Stimulated activated naive B cell treated with anti-CD40 and anti-IgM and Interleukin-4, amounts not matched to agents 10 μg/mL and 1 μg/mL and 100 μg/mL, for 72 hours (primary cell): ENCODE measurements at regions not wholly inside any gene's neighbourhood (a gene's known extent, or its start where the extent isn't known, plus 50 kb on each side); places are given as distances from the start of the nearest gene placed in this dataset.
"Not testable (repeated sequence)": the region's sequence is repeated elsewhere in the genome, so short reads cannot be mapped to it uniquely, and the experiment has no call there.

ENCODE experiments used
- ATAC-seq, 2 donors: fragments of 150-1000 bp; cut with Tn5 transposase; replicated peaks; 2 replicates each; pipeline ENCODE4 v1.10.0; 2021; ENCODE audit warnings: moderate library complexity in 1 of 2
- DNase-seq: peaks from one replicate; pipeline ENCODE4 v3.0.0; 2021
- H3K27ac Mint-ChIP-seq: one replicate; pipeline ENCODE4 v1.8.0; 2022; ENCODE audit warnings: mild to moderate bottlenecking, mixed read lengths
- H3K27me3 Mint-ChIP-seq, 2 donors: one replicate each; pipeline ENCODE4 v1.8.0; 2022; ENCODE audit warnings: mixed read lengths in 2 of 2
- H3K36me3 Mint-ChIP-seq, 2 donors: one replicate each; pipeline ENCODE4 v1.8.0; 2022; ENCODE audit warnings: mixed read lengths in 2 of 2, mild to moderate bottlenecking in 1 of 2
- H3K4me1 Mint-ChIP-seq, 2 donors: one replicate each; pipeline ENCODE4 v1.8.0; 2022; ENCODE audit warnings: mixed read lengths in 2 of 2, mild to moderate bottlenecking in 1 of 2
- H3K4me3 Mint-ChIP-seq, 2 donors: one replicate each; pipeline ENCODE4 v1.8.0; 2022; ENCODE audit warnings: mild to moderate bottlenecking in 2 of 2, mixed read lengths in 2 of 2, moderate library complexity in 1 of 2
- H3K9me3 Mint-ChIP-seq, 2 donors: one replicate each; pipeline ENCODE4 v1.8.0; 2022; ENCODE audit warnings: mixed read lengths in 2 of 2, mild to moderate bottlenecking in 1 of 2

GRCh38 chrX:7698248-7698647 is 144.7 kb upstream of the VCX start:
- no peaks in the 10 kb centered on the region for H3K4me1 Mint-ChIP-seq
- peaks cover 0 to 4% of the 10 kb centered on the region in 2 donors for H3K9me3 Mint-ChIP-seq
- ATAC-seq (no peak), DNase-seq (no peak)
- H3K36me3 Mint-ChIP-seq = no peaks in the 10 kb centered on the region
- H3K4me3 Mint-ChIP-seq = no peak overlapping the region
- peaks cover 0 to 4% of the 10 kb centered on the region in 2 donors for H3K27me3 Mint-ChIP-seq
- no peak overlapping the region for H3K27ac Mint-ChIP-seq

- Mint-ChIP-seq H3K4me1 (no peaks in the 10 kb centered on the region), H3K27me3 (no peaks in the 10 kb centered on the region), H3K9me3 (no peaks in the 10 kb centered on the region), H3K4me3 (no peak overlapping the region), H3K27ac (no peak overlapping the region), H3K36me3 (no peaks in the 10 kb centered on the region)
- no peak for ATAC-seq
- DNase-seq = no peak
Observed at GRCh38 chrX:7690842-7691241, 152.1 kb upstream of the VCX start.

GRCh38 chrX:7689791-7690412 is 153.1 kb upstream of the VCX start:
- Mint-ChIP-seq H3K27me3 (peaks cover 0 to 3% of the 10 kb centered on the region in 2 donors), H3K9me3 (no peaks in the 10 kb centered on the region), H3K36me3 (no peaks in the 10 kb centered on the region), H3K4me1 (no peaks in the 10 kb centered on the region), H3K4me3 (no peak overlapping the region), H3K27ac (no peak overlapping the region)
- DNase-seq (no peak), ATAC-seq (no peak)

GRCh38 chrX:7680181-7680580 is 162.8 kb upstream of the VCX start:
- H3K36me3 Mint-ChIP-seq = no peaks in the 10 kb centered on the region
- peaks cover 0 to 5% of the 10 kb centered on the region in 2 donors for H3K27me3 Mint-ChIP-seq
- H3K9me3 Mint-ChIP-seq = no peaks in the 10 kb centered on the region

GRCh38 chrX:7654316-7654715 is 188.7 kb upstream of the VCX start:
- H3K27ac Mint-ChIP-seq = no peak overlapping the region
- no peaks in the 10 kb centered on the region for H3K27me3 Mint-ChIP-seq
- no peak for DNase-seq
- no peaks in the 10 kb centered on the region for H3K4me1 Mint-ChIP-seq
- H3K9me3 Mint-ChIP-seq = peaks cover 2 to 20% of the 10 kb centered on the region in 2 donors
- no peak for ATAC-seq
- H3K4me3 Mint-ChIP-seq = no peak overlapping the region
- H3K36me3 Mint-ChIP-seq = no peaks in the 10 kb centered on the region

More at GRCh38 chrX:7680181-7680580, 162.8 kb upstream of the VCX start:
- no peak for DNase-seq
- Mint-ChIP-seq H3K27ac (no peak overlapping the region), H3K4me1 (no peaks in the 10 kb centered on the region), H3K4me3 (no peak overlapping the region)
- no peak for ATAC-seq

- no peak for DNase-seq
- H3K27ac Mint-ChIP-seq = no peak overlapping the region
Observed at GRCh38 chrX:7647831-7648230, 195.1 kb upstream of the VCX start.

GRCh38 chrX:7641141-7641540 is 201.8 kb upstream of the VCX start:
- no peak overlapping the region for H3K27ac Mint-ChIP-seq
- ATAC-seq (no peak), DNase-seq (no peak)
- H3K4me3 Mint-ChIP-seq = no peak overlapping the region
- peaks cover 0 to 4% of the 10 kb centered on the region in 2 donors for H3K27me3 Mint-ChIP-seq
- no peaks in the 10 kb centered on the region for H3K4me1 Mint-ChIP-seq
- no peaks in the 10 kb centered on the region for H3K36me3 Mint-ChIP-seq
- H3K9me3 Mint-ChIP-seq = peaks cover 0 to 7% of the 10 kb centered on the region in 2 donors

More at GRCh38 chrX:7647831-7648230, 195.1 kb upstream of the VCX start:
- H3K4me1 Mint-ChIP-seq = no peaks in the 10 kb centered on the region
- H3K36me3 Mint-ChIP-seq = no peaks in the 10 kb centered on the region
- peaks cover 0 to 8% of the 10 kb centered on the region in 2 donors for H3K27me3 Mint-ChIP-seq
- ATAC-seq = no peak
- no peak overlapping the region for H3K4me3 Mint-ChIP-seq
- peaks cover 0 to 4% of the 10 kb centered on the region in 2 donors for H3K9me3 Mint-ChIP-seq

GRCh38 chrX:7640392-7640791 is 202.6 kb upstream of the VCX start:
- Mint-ChIP-seq H3K27me3 (peaks cover 0 to 2% of the 10 kb centered on the region in 2 donors), H3K27ac (no peak overlapping the region), H3K9me3 (peaks cover 0 to 7% of the 10 kb centered on the region in 2 donors), H3K4me1 (no peaks in the 10 kb centered on the region), H3K36me3 (no peaks in the 10 kb centered on the region), H3K4me3 (no peak overlapping the region)
- DNase-seq = no peak
- ATAC-seq = no peak

GRCh38 chrX:7638078-7638710 is 204.8 kb upstream of the VCX start:
- no peaks in the 10 kb centered on the region for H3K36me3 Mint-ChIP-seq
- no peak overlapping the region for H3K27ac Mint-ChIP-seq
- H3K9me3 Mint-ChIP-seq = peaks cover under 1 to 8% of the 10 kb centered on the region in 2 donors
- no peak overlapping the region for H3K4me3 Mint-ChIP-seq
- no peaks in the 10 kb centered on the region for H3K27me3 Mint-ChIP-seq
- no peaks in the 10 kb centered on the region for H3K4me1 Mint-ChIP-seq
- ATAC-seq (no peak), DNase-seq (no peak)

GRCh38 chrX:7637066-7637465 is 205.9 kb upstream of the VCX start:
- Mint-ChIP-seq H3K36me3 (no peaks in the 10 kb centered on the region), H3K4me1 (no peaks in the 10 kb centered on the region), H3K27me3 (no peaks in the 10 kb centered on the region), H3K27ac (no peak overlapping the region), H3K9me3 (peaks cover 4 to 13% of the 10 kb centered on the region in 2 donors), H3K4me3 (no peak overlapping the region)
- ATAC-seq (no peak), DNase-seq (no peak)

- no peak overlapping the region for H3K4me3 Mint-ChIP-seq
- peaks cover 4 to 13% of the 10 kb centered on the region in 2 donors for H3K9me3 Mint-ChIP-seq
- H3K27ac Mint-ChIP-seq = no peak overlapping the region
- no peaks in the 10 kb centered on the region for H3K4me1 Mint-ChIP-seq
- ATAC-seq (no peak), DNase-seq (no peak)
- no peaks in the 10 kb centered on the region for H3K36me3 Mint-ChIP-seq
- no peaks in the 10 kb centered on the region for H3K27me3 Mint-ChIP-seq
Observed at GRCh38 chrX:7635604-7636003, 207.4 kb upstream of the VCX start.

- H3K4me1 Mint-ChIP-seq = no peaks in the 10 kb centered on the region
- no peaks in the 10 kb centered on the region for H3K36me3 Mint-ChIP-seq
- peaks cover 2 to 7% of the 10 kb centered on the region in 2 donors for H3K9me3 Mint-ChIP-seq
- no peak overlapping the region for H3K27ac Mint-ChIP-seq
- DNase-seq (no peak), ATAC-seq (no peak)
- H3K27me3 Mint-ChIP-seq = peaks cover 4 to 5% of the 10 kb centered on the region in 2 donors
- H3K4me3 Mint-ChIP-seq = no peak overlapping the region
Observed at GRCh38 chrX:7620560-7620959, 222.4 kb upstream of the VCX start.

- no peak for DNase-seq
- Mint-ChIP-seq H3K4me3 (no peak overlapping the region), H3K27me3 (peaks cover 0 to 4% of the 10 kb centered on the region in 2 donors)
Observed at GRCh38 chrX:7617994-7618393, 225.0 kb upstream of the VCX start.

GRCh38 chrX:7614616-7615015 is 228.4 kb upstream of the VCX start:
- Mint-ChIP-seq H3K4me1 (no peaks in the 10 kb centered on the region), H3K36me3 (no peaks in the 10 kb centered on the region), H3K4me3 (no peak overlapping the region), H3K27me3 (no peaks in the 10 kb centered on the region), H3K27ac (no peak overlapping the region), H3K9me3 (no peaks in the 10 kb centered on the region)
- ATAC-seq (no peak), DNase-seq (no peak)

More at GRCh38 chrX:7617994-7618393, 225.0 kb upstream of the VCX start:
- Mint-ChIP-seq H3K4me1 (no peaks in the 10 kb centered on the region), H3K36me3 (no peaks in the 10 kb centered on the region), H3K27ac (no peak overlapping the region), H3K9me3 (peaks cover 2 to 4% of the 10 kb centered on the region in 2 donors)
- ATAC-seq = no peak

- H3K36me3 Mint-ChIP-seq, H3K27me3 Mint-ChIP-seq, ATAC-seq, H3K4me3 Mint-ChIP-seq, DNase-seq, H3K9me3 Mint-ChIP-seq, H3K4me1 Mint-ChIP-seq, H3K27ac Mint-ChIP-seq: not testable (repeated sequence)
Observed at GRCh38 chrX:7608625-7609024, 234.3 kb upstream of the VCX start.
